ENCODE measurements at regions not wholly inside any gene's neighbourhood (a gene's known extent, or its start where the extent isn't known, plus 50 kb on each side); places are given as distances from the start of the nearest gene placed in this dataset.

GRCh38 chr20:52622081-52622480 lies 350.1 kb upstream of the TSHZ2 start:
- TF ChIP-seq POLR2AphosphoS5 (IDR thresholded peaks at IDR 0.05; ENCODE audit: low read depth, low read length) (no peak), CTCF (IDR thresholded peaks at IDR 0.05) (no peak), REST (IDR thresholded peaks at IDR 0.05; ENCODE audit: insufficient read depth in 1 of 2, low read depth in 2 of 2, low read length in 1 of 2) (no peak), SIN3A (IDR thresholded peaks at IDR 0.05; ENCODE audit: borderline replicate concordance, insufficient read depth, low read depth, low read length) (no peak)
